ENCODE measurements at regions not wholly inside any gene's neighbourhood (a gene's known extent, or its start where the extent isn't known, plus 50 kb on each side); places are given as distances from the start of the nearest gene placed in this dataset.

DNA sequence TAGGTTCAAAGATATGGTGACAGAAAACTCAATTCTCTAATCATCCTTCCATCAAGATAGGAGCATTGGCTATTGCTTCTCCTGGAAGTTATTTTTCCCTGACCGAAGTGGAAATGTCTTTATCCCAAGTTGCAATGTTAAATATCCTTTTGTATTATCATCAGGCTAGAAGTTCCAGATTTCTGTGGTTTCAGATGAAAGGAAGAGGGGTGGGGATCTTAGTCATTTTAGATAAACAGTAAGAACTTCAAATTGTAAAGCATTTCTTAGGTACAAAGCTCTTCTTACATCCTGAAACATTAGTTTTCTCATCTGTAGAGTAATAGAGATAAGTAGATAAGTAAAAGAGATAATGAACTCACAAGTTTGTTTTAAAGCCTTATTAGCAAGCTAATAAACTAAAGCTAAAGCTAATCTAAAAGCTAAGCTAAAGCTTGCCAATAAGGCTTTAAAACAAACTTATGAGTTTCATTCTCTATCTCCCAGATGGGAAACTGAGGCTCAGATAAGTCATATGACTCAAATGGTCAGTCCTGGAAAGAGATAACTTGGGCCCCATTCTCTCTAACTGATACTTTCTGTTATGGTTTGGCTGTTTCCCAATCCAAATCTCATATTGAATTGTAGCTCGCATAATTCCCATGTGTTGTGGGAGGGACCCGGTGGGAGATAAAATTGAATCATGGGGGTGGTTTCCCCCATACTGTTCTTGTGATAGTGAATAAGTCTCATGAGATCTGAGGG is 99.2 kb upstream of the KCNK2 start:
- H3K36me3 ChIP-seq (replicated peaks; ENCODE audit: control insufficient read depth, insufficient read depth, low read length) = no peaks in the 10 kb centered on the region
- H3K4me3 ChIP-seq (ENCODE audit: insufficient read depth, low read depth, low read length) = no peak overlapping the region
- no peaks in the 10 kb centered on the region for H3K27me3 ChIP-seq (ENCODE audit: control insufficient read depth, insufficient read depth, low read length)
- DNase-seq = no peak

DNA sequence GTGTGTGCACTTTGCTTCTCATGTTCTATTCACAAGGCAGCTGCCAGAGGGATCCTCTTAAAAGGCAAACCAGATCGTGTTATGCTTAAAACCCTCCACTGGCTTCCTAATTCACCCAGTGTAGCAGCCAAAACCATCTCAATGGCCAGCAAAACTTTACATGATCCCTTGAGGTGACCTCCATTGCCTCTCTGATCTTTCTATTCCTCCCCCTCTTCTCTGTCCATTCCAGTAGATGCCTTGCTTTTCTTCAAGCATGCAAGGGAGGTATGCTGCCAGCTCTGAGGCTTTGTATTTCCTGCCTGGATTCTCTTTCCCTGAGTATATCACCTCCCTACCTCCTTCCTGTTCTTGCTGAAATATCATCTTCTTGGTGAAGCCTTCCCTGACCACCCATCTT is 93.2 kb upstream of the KCNK2 start:
- no peak overlapping the region for H3K4me3 ChIP-seq (ENCODE audit: insufficient read depth, low read depth, low read length)
- no peaks in the 10 kb centered on the region for H3K36me3 ChIP-seq (replicated peaks; ENCODE audit: control insufficient read depth, insufficient read depth, low read length)
- no peaks in the 10 kb centered on the region for H3K27me3 ChIP-seq (ENCODE audit: control insufficient read depth, insufficient read depth, low read length)
- no peak for DNase-seq

DNA sequence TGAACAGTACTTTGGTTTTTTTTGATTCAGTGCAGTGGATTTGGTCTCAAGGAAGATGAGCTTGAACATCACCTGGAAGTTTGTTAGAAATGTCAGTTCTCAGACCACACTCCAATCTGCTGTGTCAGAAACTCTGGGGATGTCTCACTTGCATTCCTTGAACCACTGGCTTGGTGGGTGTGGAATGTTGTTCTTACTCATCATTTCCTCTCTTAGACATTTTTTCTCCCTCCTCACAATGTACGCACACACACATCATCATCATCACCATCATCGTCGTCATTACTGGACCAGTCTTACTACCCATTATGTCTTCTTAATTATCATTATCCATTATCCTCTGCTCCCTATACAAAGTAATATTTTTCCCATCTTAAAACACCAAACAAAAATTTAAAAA is 91.9 kb upstream of the KCNK2 start:
- H3K36me3 ChIP-seq (replicated peaks; ENCODE audit: control insufficient read depth, insufficient read depth, low read length) = no peaks in the 10 kb centered on the region
- no peak overlapping the region for H3K4me3 ChIP-seq (ENCODE audit: insufficient read depth, low read depth, low read length)
- DNase-seq = no peak
- no peaks in the 10 kb centered on the region for H3K27me3 ChIP-seq (ENCODE audit: control insufficient read depth, insufficient read depth, low read length)

DNA sequence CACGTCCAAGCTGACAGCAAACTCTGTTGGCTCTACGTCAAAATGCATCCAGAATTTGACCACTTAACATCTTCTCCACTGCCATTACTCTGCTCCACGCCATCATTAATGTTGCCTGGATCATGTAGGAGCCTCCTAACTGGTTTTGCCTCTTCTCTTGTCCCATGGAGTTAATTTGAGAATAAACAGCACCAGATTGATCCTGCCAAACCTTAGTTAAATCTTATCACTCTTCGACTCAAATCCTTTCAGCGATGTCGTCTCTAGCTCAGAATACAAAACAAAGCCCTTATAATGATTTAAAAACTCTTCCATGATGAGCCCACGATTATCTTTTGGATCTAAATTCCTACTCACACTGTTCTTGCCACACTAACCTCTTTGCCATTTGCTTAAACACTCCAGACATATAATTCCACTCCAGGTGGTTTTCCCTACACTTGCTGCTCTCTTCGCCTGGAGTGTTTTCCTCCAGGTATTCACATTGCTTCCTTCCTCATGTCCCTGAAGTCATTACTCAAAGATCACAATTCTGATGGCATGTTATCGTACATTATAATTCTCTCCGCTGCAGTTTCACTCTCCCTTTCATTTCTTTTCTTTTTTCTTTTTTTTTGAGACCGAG is 90.7 kb upstream of the KCNK2 start:
- no peak for DNase-seq
- H3K4me3 ChIP-seq (ENCODE audit: insufficient read depth, low read depth, low read length) = no peak overlapping the region
- no peaks in the 10 kb centered on the region for H3K27me3 ChIP-seq (ENCODE audit: control insufficient read depth, insufficient read depth, low read length)
- H3K36me3 ChIP-seq (replicated peaks; ENCODE audit: control insufficient read depth, insufficient read depth, low read length) = no peaks in the 10 kb centered on the region

DNA sequence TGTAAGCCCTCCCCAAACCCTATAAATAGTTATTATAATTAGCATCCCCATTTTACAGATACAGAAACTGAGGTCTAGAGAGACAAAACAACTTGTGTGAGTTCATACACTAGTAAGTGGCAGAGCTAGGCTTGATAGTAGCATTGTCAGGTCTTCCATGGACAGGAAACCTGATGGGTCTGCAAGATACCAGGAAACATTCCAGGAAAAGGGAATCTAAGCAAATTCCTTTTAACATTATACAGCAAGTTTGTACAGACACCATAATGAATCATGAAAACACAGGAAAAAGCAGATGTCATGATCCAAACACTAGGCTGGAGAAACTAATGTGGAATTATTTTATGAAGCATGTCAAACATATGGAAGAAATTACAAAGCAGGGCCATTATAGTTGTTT is 89.1 kb upstream of the KCNK2 start:
- no peak for DNase-seq
- Histone ChIP-seq H3K4me3 (ENCODE audit: insufficient read depth, low read depth, low read length) (no peak overlapping the region), H3K36me3 (replicated peaks; ENCODE audit: control insufficient read depth, insufficient read depth, low read length) (no peaks in the 10 kb centered on the region), H3K27me3 (ENCODE audit: control insufficient read depth, insufficient read depth, low read length) (no peaks in the 10 kb centered on the region)

DNA sequence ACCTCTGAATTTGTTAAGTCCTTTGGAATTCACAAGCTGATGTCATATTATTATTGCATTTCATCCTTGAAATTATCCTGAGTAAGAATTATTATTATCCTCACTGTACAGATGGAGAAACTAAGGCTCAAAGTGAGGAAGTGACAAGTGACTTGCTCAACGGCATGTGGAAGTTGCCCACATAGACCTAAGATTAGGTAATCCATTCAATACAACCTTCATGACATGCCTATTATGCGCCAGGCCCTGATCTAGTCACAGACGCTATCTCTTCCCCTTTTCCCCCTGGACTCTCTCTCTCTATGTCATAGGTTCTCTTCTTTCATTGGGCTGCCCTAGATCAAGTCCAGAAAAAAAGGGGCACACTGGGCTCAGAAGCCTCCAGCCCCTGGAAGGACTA is 84.9 kb upstream of the KCNK2 start:
- no peaks in the 10 kb centered on the region for H3K36me3 ChIP-seq (replicated peaks; ENCODE audit: control insufficient read depth, insufficient read depth, low read length)
- DNase-seq = no peak
- no peak overlapping the region for H3K4me3 ChIP-seq (ENCODE audit: insufficient read depth, low read depth, low read length)
- no peaks in the 10 kb centered on the region for H3K27me3 ChIP-seq (ENCODE audit: control insufficient read depth, insufficient read depth, low read length)

DNA sequence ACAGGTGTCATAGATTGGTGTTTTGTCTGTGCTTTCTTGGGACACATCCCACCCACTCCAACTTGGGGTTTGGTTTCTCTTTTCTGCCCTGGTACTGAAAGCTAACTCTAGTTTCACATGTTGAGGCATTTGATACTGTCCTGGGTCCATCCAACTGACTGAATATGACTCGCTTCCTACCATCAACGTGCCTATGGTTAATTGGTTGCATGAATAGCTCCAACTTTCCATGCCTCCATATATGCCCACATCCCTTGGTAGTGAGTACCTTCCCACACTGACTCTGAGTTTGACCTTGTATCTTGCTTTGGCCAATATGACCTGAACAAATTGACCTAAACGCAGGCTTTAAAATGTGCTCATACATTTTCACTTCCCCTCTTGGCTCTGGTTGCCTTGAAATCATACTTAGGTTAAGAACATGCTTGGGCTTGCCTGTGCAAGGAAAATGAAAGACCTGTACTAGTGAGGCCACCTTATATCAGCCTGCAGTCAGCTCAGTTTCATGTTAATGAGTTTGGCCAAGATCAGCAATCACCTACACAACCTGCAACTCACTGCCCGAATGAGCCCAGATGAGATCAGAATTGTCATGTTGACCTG is 81.0 kb upstream of the KCNK2 start:
- DNase-seq = no peak
- no peaks in the 10 kb centered on the region for H3K36me3 ChIP-seq (replicated peaks; ENCODE audit: control insufficient read depth, insufficient read depth, low read length)

DNA sequence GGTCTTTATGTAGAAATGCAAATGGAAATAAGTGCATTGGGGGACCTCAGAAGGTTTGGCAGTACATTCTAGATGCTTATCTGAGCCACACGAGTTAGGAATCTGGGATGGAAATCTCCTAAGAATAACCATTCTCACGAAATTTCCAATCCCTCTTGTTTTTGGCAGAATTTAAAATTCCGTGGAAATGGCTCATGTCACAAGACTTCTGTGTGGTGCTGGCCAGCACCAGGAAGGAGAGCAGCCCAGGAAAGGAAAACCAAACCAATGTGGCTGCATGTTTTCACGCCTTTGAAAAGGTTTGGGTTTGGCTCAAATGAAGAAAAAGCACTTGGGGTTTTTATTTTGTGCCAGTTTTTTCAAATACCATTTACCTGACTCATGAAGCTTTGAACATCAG is 80.1 kb upstream of the KCNK2 start:
- Histone ChIP-seq H3K27me3 (ENCODE audit: control insufficient read depth, insufficient read depth, low read length) (no peaks in the 10 kb centered on the region), H3K4me3 (ENCODE audit: insufficient read depth, low read depth, low read length) (no peak overlapping the region), H3K36me3 (replicated peaks; ENCODE audit: control insufficient read depth, insufficient read depth, low read length) (no peaks in the 10 kb centered on the region)
- no peak for DNase-seq

More for the DNA sequence above, 81.0 kb upstream of the KCNK2 start:
- no peak overlapping the region for H3K4me3 ChIP-seq (ENCODE audit: insufficient read depth, low read depth, low read length)
- no peaks in the 10 kb centered on the region for H3K27me3 ChIP-seq (ENCODE audit: control insufficient read depth, insufficient read depth, low read length)

DNA sequence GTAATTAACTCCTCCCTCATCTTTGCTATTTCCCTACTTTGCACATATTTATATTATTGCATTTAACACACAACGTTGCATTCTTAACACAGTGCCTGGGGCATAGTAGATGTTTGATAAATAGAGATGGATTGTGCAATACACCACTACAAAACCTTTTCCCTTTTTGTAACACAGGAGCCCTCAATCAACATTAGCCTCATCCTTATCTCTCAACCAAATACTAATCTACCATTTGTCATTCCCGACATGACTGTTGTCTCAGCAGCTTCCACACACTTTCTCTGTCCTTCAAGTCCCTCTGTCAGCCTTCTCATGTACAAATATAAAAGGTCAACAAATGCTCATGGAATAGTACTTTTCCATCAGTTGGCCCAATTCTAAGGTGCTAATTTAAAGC is 78.9 kb upstream of the KCNK2 start:
- DNase-seq = no peak
- Histone ChIP-seq H3K4me3 (ENCODE audit: insufficient read depth, low read depth, low read length) (no peak overlapping the region), H3K36me3 (replicated peaks; ENCODE audit: control insufficient read depth, insufficient read depth, low read length) (no peaks in the 10 kb centered on the region), H3K27me3 (ENCODE audit: control insufficient read depth, insufficient read depth, low read length) (no peaks in the 10 kb centered on the region)

DNA sequence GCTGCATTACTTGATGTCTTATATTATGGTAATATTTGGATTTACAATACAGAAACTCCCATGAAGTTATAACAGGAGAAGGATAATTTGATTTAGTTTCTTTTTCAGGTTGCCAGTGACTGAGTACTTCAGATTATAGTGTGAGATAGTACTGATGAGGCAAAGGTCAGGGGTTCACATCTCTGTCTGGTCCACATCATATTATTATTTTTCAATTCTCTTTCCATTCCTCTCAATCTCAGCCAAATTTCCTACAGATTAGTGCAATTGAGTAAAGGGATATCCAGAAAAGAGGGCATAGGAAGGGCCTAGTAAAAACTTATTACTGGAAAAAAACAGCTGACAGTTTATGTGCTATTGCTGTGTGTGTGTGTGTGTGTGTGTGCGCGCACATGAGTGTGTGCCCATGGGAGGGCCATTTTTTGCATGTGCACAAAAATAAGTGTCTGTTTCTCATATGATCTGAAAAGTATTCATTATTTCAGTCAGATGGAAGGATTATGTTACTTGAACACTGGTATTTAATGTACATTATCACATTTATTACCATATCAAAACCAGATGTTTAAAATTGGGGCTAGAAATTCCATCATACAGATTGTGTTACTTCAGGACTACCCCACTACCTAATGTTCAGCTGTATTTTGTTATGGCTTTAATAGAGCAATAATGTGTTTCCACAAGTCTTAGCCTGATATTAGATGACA is 78.3 kb upstream of the KCNK2 start:
- DNase-seq = no peak
- Histone ChIP-seq H3K27me3 (ENCODE audit: control insufficient read depth, insufficient read depth, low read length) (no peaks in the 10 kb centered on the region), H3K36me3 (replicated peaks; ENCODE audit: control insufficient read depth, insufficient read depth, low read length) (no peaks in the 10 kb centered on the region), H3K4me3 (ENCODE audit: insufficient read depth, low read depth, low read length) (no peak overlapping the region)

DNA sequence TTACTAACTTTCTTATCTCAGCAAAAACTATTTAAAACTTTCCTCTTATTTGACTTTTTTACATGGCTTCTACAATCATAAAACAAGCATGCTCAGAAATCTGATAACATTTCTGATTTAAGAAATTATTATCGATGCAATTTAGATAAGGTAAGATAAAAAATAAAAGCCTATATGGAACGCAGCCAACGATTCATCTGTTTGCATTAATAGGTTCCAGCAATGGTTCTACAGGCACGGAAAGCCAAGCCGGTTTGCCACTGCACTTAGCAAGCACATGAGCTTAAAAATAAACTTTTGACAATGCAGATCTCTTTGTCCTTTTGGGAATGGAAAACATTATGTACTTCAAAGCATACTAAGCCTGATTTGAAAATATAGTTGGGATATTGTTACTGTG is 77.5 kb upstream of the KCNK2 start:
- Histone ChIP-seq H3K4me3 (ENCODE audit: insufficient read depth, low read depth, low read length) (no peak overlapping the region), H3K36me3 (replicated peaks; ENCODE audit: control insufficient read depth, insufficient read depth, low read length) (no peaks in the 10 kb centered on the region), H3K27me3 (ENCODE audit: control insufficient read depth, insufficient read depth, low read length) (no peaks in the 10 kb centered on the region)
- DNase-seq = no peak

DNA sequence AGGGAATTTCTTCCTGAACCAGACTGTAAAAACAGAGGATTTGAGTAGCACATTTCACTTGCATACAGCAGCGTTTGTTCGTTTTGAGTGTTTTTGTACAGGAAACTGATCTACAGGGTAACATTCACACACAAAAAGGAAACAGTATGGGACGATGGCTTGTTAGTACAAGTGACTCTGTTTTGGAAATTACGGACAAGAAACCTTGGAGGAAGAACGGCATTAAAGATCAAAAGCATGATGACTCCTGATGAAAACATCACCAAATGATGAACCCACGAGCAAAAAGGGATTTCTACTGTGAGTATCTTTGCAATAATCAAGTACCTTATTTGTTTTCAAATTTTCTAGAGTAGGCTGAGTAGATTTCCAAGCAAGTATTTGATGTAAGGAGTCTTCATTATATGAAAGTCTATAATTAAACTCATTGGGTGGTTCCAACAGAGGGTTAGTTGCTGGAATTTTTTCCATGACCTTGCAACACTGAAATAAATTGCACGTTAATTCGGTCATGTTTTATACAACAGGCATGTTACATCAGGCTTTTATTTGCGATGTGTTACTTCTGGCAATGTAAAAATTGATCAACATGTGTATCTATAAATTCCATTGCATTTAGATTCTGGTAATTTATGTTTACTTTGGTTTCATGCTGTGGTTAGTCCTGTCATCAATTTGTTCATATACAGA is 76.7 kb upstream of the KCNK2 start:
- DNase-seq = no peak
- no peaks in the 10 kb centered on the region for H3K27me3 ChIP-seq (ENCODE audit: control insufficient read depth, insufficient read depth, low read length)
- H3K4me3 ChIP-seq (ENCODE audit: insufficient read depth, low read depth, low read length) = no peak overlapping the region
- H3K36me3 ChIP-seq (replicated peaks; ENCODE audit: control insufficient read depth, insufficient read depth, low read length) = no peaks in the 10 kb centered on the region

DNA sequence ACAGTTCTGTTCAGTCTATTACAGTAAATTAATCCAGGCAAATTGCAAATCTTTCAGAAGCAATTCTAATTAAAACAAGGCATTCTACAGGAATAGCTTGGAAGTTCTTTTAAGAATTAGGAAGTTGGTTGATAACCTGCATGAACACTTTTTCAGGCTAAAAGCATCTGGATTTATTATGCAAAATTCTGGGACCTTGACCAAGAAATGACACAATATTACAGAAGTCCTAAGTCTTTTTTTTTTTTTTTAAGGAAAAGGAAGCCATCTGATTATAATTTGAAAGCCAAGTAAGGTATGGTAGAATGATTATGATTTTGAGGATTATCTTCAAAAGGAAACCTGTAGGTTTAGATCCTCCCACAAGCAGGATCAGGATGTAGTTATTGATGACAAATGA is 74.7 kb upstream of the KCNK2 start:
- H3K36me3 ChIP-seq (replicated peaks; ENCODE audit: control insufficient read depth, insufficient read depth, low read length) = no peaks in the 10 kb centered on the region
- H3K4me3 ChIP-seq (ENCODE audit: insufficient read depth, low read depth, low read length) = no peak overlapping the region
- no peak for DNase-seq
- no peaks in the 10 kb centered on the region for H3K27me3 ChIP-seq (ENCODE audit: control insufficient read depth, insufficient read depth, low read length)

DNA sequence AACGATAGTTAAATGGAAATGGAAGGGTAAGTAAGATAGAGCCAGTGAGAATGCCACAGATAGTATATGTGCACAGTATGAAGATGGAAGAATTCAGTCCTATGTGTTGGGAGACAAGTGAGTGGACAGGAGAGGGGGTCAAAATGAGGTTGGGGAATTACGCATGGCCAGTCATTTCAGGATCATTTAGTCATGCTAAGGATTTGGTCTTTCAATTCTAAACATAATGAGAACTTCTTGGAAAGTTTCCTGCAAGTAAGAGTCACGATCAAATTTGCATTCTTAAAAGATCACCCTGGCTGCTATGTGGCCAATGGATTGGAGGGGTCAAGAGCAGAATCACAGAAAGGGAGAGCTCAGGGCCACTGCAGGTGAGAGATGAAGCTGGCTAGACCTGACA is 64.0 kb upstream of the KCNK2 start:
- DNase-seq = no peak
- Histone ChIP-seq H3K36me3 (replicated peaks; ENCODE audit: control insufficient read depth, insufficient read depth, low read length) (no peaks in the 10 kb centered on the region), H3K27me3 (ENCODE audit: control insufficient read depth, insufficient read depth, low read length) (no peaks in the 10 kb centered on the region), H3K4me3 (ENCODE audit: insufficient read depth, low read depth, low read length) (no peak overlapping the region)

Measured in H7 (cell line).